ENCODE measurements at regions not wholly inside any gene's neighbourhood (a gene's known extent, or its start where the extent isn't known, plus 50 kb on each side); places are given as distances from the start of the nearest gene placed in this dataset.
A peak's percentile ranks its signal among the peaks of the same experiment; 100 is the strongest.

DNA sequence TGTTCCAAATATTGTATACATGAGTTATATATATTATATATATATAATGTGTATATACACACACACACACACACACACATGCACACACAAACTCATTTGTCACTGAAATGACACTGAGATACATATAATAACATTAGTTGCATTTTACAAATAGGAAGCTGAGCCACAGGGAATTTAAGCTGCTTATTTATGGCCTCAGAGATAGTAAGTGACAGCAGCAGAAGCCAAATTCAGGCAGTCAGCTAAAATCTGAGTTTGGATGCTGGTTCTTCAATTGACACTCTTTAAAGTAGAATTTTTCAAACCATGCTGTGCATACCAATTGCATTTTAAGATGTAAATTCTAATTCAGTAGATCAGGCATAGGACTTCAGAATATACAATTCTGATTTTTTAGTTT lies 163.3 kb upstream of the CTSO start:
- H3K9me2 ChIP-seq (ENCODE audit: insufficient read depth, low read length), result no peaks in the 10 kb centered on the region
- H3K27ac ChIP-seq (ENCODE audit: low read depth, low read length, poor library complexity, severe bottlenecking), result no peak overlapping the region
- no peak overlapping the region for H3K4me2 ChIP-seq (ENCODE audit: low read length)
- ChIA-PET POLR2A (no interaction called here), CTCF (ENCODE audit: unreplicated experiment) (no interaction called here)
- no peaks in the 10 kb centered on the region for H4K20me1 ChIP-seq (ENCODE audit: insufficient read depth, low read length)
- TF ChIP-seq EZH2phosphoT487 (IDR thresholded peaks at IDR 0.05; ENCODE audit: borderline replicate concordance, low read depth, low read length), result no peak
- DNase-seq (ENCODE audit: low spot score), result no peak
- no peaks in the 10 kb centered on the region for H3K79me2 ChIP-seq (ENCODE audit: insufficient read depth, low read depth, low read length)
- no peak overlapping the region for H3K4me3 ChIP-seq (ENCODE audit: low read depth, low read length, poor library complexity, severe bottlenecking)
- intact Hi-C loops (cut with micrococcal nuclease; ENCODE audit: unreplicated experiment), result no loop called here
- no peaks in the 10 kb centered on the region for H3K9me3 ChIP-seq (ENCODE audit: low read length)
- H2AFZ ChIP-seq (ENCODE audit: low read length), result no peak overlapping the region
- H3K4me1 ChIP-seq (ENCODE audit: insufficient read depth, low read length, poor library complexity, severe bottlenecking), result no peaks in the 10 kb centered on the region
- BruUV-seq (replicated peaks), result no TSS peak
- H3K36me3 ChIP-seq (ENCODE audit: insufficient read depth, low read length), result no peaks in the 10 kb centered on the region

DNA sequence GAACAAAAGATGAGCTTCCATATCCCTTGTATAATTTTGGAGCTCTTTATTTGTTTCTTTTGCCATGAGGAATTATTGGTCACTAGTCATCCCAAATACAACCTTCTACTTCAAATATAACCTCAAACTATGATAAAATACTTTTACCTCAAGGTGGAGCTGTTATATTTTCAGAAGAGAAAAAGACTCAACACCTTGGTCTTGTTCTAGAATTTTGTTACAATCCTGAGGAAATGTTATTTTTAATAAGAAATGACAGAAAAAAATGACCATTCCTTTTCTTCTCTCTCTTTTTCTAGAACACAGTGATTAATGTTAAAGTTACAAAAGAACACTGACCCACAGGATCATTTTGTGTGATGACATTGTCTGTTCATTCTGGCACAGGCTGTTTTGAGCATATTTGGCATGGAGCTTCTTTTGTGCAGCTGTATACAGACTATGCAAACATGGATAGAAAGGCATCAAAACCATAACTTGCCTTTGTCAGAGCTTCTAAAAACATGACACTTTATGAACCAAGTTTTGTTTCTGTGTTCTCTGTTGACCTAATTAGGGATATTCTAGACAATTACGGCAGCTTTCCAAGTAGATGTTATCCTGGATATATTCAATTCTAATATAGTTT lies 159.6 kb upstream of the CTSO start:
- H3K27ac ChIP-seq (ENCODE audit: low read depth, low read length, poor library complexity, severe bottlenecking), result no peak overlapping the region
- no peaks in the 10 kb centered on the region for H3K36me3 ChIP-seq (ENCODE audit: insufficient read depth, low read length)
- no peak overlapping the region for H2AFZ ChIP-seq (ENCODE audit: low read length)
- intact Hi-C loops (cut with micrococcal nuclease; ENCODE audit: unreplicated experiment), result no loop called here
- POLR2A ChIA-PET, result interaction anchor here (0.7 to 1.0 kb wide), 2 partner anchors 36 to 94 kb away, joined by 3 to 4 read pairs; no protein-coding TSS in a partner anchor
- TF ChIP-seq, protein P1, sequence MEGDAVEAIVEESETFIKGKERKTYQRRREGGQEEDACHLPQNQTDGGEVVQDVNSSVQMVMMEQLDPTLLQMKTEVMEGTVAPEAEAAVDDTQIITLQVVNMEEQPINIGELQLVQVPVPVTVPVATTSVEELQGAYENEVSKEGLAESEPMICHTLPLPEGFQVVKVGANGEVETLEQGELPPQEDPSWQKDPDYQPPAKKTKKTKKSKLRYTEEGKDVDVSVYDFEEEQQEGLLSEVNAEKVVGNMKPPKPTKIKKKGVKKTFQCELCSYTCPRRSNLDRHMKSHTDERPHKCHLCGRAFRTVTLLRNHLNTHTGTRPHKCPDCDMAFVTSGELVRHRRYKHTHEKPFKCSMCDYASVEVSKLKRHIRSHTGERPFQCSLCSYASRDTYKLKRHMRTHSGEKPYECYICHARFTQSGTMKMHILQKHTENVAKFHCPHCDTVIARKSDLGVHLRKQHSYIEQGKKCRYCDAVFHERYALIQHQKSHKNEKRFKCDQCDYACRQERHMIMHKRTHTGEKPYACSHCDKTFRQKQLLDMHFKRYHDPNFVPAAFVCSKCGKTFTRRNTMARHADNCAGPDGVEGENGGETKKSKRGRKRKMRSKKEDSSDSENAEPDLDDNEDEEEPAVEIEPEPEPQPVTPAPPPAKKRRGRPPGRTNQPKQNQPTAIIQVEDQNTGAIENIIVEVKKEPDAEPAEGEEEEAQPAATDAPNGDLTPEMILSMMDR (conservative IDR thresholded peaks at IDR 0.05; ENCODE audit: low read length), result peak; percentile 48; the same call in 1 of the 2 replicates
- no peak for TF ChIP-seq EZH2phosphoT487 (IDR thresholded peaks at IDR 0.05; ENCODE audit: borderline replicate concordance, low read depth, low read length)
- BruUV-seq (replicated peaks), result no TSS peak
- CTCF ChIA-PET (ENCODE audit: unreplicated experiment), result no interaction called here
- H3K9me3 ChIP-seq (ENCODE audit: low read length), result no peaks in the 10 kb centered on the region
- DNase-seq (ENCODE audit: low spot score), result no peak
- no peak overlapping the region for H3K4me2 ChIP-seq (ENCODE audit: low read length)
- H4K20me1 ChIP-seq (ENCODE audit: insufficient read depth, low read length), result no peaks in the 10 kb centered on the region
- no peaks in the 10 kb centered on the region for H3K79me2 ChIP-seq (ENCODE audit: insufficient read depth, low read depth, low read length)
- H3K9me2 ChIP-seq (ENCODE audit: insufficient read depth, low read length), result no peaks in the 10 kb centered on the region
- H3K4me1 ChIP-seq (ENCODE audit: insufficient read depth, low read length, poor library complexity, severe bottlenecking), result no peaks in the 10 kb centered on the region
- H3K4me3 ChIP-seq (ENCODE audit: low read depth, low read length, poor library complexity, severe bottlenecking), result no peak overlapping the region

DNA sequence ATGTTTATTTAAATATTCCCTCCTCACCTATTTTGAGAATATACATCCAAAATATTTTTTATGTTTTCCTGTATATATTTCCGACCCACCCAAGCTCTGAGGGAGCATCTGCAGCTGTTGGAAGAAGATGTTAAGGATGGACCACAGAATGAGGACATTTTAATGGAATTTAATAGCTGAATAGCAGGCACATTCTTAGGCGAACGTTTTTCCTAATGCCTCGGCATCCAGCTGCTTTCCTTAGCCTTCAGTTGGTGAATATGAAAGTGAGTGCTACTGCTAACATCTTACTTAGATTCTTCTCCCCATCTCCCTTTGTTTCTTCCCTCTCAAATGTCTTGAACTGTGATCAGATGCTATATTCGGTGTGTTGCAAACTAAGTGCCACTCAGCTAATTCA lies 158.0 kb upstream of the CTSO start:
- no peaks in the 10 kb centered on the region for H3K79me2 ChIP-seq (ENCODE audit: insufficient read depth, low read depth, low read length)
- DNase-seq (ENCODE audit: low spot score), result no peak
- BruUV-seq (replicated peaks), result no TSS peak
- no peak overlapping the region for H3K27ac ChIP-seq (ENCODE audit: low read depth, low read length, poor library complexity, severe bottlenecking)
- no peaks in the 10 kb centered on the region for H3K4me1 ChIP-seq (ENCODE audit: insufficient read depth, low read length, poor library complexity, severe bottlenecking)
- no peaks in the 10 kb centered on the region for H4K20me1 ChIP-seq (ENCODE audit: insufficient read depth, low read length)
- no peaks in the 10 kb centered on the region for H3K9me3 ChIP-seq (ENCODE audit: low read length)
- H2AFZ ChIP-seq (ENCODE audit: low read length), result no peak overlapping the region
- ChIA-PET CTCF (ENCODE audit: unreplicated experiment) (no interaction called here), POLR2A (interaction anchor here (0.6 kb wide), 1 partner anchor 244 kb away, joined by 3 read pairs; no protein-coding TSS in a partner anchor)
- H3K4me2 ChIP-seq (ENCODE audit: low read length), result no peak overlapping the region
- H3K4me3 ChIP-seq (ENCODE audit: low read depth, low read length, poor library complexity, severe bottlenecking), result no peak overlapping the region
- no peaks in the 10 kb centered on the region for H3K36me3 ChIP-seq (ENCODE audit: insufficient read depth, low read length)
- no peak for TF ChIP-seq EZH2phosphoT487 (IDR thresholded peaks at IDR 0.05; ENCODE audit: borderline replicate concordance, low read depth, low read length)
- TF ChIP-seq, protein P1 (conservative IDR thresholded peaks at IDR 0.05; ENCODE audit: low read length), result no peak
- intact Hi-C loops (cut with micrococcal nuclease; ENCODE audit: unreplicated experiment), result no loop called here
- no peaks in the 10 kb centered on the region for H3K9me2 ChIP-seq (ENCODE audit: insufficient read depth, low read length)

Data from OCI-LY7 (cell line).